H4 (cell line): ENCODE measurements at regions not wholly inside any gene's neighbourhood (a gene's known extent, or its start where the extent isn't known, plus 50 kb on each side); places are given as distances from the start of the nearest gene placed in this dataset.

Experiments
- DNase-seq: peaks from one replicate; pipeline ENCODE4 v3.0.0-alpha.2; 2015; ENCODE audit warnings: low spot score

GRCh38 chr11:91866642-91867041 lies 358.0 kb upstream of the FAT3 start:
- DNase-seq = no peak

- DNase-seq = peak; percentile 41
These were observed 364.0 kb upstream of the FAT3 start for GRCh38 chr11:91860661-91861060.

GRCh38 chr11:91859666-91860065 lies 365.0 kb upstream of the FAT3 start:
- DNase-seq = no peak

GRCh38 chr11:91857179-91857578 lies 367.4 kb upstream of the FAT3 start:
- DNase-seq = no peak

GRCh38 chr11:91854780-91855179 lies 369.8 kb upstream of the FAT3 start:
- no peak for DNase-seq

GRCh38 chr11:91854171-91854570 lies 370.4 kb upstream of the FAT3 start:
- no peak for DNase-seq

- no peak for DNase-seq
These were observed 372.7 kb upstream of the FAT3 start for GRCh38 chr11:91851908-91852307.

DNA sequence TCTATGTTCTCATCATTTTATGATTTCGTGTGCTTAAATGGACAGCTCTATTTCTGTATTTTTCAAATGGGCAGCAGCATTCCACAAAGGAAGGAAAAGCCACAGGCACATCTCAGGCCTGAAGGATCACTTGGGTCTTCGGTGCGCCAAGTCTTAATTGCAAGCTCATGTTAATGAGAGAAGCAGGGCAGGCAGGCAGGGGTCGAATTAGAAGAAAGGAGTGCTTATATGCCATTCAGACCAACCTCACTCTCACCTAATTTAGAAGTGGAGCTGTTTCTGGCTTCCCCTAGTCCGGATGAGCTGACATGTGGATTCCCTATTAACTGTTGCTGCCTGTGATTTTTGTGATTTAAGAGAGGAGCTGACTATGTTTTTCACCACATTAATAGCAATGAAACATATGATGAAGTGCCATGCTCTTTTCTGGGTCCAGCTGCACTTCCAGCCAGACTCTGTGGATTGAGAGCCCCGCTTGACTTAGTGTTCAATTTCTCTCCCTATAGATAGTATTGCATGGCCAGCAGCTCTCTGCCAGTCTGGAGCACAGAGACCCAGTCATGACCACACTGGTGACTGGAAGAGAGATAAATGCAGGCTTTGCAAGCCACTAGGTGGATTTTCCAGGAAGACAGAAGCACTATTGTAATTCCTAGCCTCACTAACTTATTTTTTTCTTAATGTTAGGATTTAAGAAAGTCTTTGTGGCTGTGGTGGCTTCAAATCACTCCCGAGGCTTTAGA lies 373.9 kb upstream of the FAT3 start:
- DNase-seq = no peak

DNA sequence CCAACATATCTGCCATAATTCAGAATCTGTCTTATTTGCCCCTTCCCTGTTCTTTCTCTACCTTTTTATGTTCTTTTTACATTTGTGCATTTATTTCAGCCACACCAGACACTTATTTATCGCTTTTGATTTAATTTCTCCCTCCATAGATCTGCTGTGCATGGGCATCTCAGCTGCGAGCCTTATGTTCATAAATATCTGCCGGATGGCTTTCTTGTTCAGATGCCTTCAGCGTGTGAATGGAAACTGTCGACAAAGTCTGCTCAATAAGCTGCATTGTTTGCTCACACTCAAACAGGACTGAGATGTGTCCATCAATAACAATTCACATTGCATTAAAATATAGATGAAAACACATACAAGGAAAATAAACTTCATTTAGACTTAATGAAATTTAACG lies 374.6 kb upstream of the FAT3 start:
- no peak for DNase-seq

DNA sequence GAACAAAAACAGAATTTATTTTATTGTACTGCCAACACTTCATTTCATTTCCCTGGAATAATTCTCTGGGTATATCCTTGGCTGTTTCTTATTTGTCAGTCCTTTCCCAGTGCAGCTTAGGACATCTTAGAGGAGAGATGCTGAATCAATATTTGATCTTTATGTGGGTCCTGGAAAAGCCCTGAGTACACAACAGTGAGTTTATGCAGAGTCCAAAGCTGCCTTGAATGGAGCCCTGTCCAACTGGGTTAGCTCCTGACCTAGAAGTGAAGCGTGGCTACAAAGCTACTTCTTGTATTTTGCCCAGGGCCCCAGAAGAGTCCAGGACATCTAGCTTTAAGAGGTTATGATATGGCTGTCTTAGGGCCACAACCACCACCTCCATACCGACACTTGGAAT lies 378.0 kb upstream of the FAT3 start:
- no peak for DNase-seq

- no peak for DNase-seq
These were observed 378.6 kb upstream of the FAT3 start for GRCh38 chr11:91846002-91846401.

DNA sequence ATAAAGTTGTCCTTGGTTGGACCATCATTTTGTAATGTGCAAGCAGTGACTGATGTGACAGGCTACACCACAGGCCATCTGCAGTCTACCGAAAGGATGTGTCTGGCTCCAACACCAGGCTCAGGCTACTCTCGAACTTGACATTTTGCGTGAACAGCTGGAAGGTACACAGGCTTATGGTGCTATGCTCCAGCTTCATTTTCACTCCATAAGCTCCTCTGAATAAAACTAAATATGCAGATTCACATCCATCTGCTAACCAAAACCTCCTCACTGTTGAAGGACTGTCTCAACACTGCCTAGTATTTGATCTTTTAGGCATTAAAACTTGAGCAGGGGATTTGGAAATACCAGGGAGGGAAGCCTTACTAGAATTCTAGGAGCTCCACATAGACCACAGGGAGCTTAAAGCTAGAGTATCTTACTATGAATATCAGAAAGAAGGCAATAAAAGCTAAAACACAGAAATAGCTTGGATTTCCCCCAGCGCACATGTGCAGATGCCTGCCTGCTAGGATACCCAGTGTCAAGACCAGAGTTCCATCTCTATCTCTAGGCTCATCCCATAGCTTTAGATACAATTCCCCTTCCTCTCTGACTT lies 383.9 kb upstream of the FAT3 start:
- no peak for DNase-seq

GRCh38 chr11:91837411-91838330 lies 386.9 kb upstream of the FAT3 start:
- no peak for DNase-seq

DNA sequence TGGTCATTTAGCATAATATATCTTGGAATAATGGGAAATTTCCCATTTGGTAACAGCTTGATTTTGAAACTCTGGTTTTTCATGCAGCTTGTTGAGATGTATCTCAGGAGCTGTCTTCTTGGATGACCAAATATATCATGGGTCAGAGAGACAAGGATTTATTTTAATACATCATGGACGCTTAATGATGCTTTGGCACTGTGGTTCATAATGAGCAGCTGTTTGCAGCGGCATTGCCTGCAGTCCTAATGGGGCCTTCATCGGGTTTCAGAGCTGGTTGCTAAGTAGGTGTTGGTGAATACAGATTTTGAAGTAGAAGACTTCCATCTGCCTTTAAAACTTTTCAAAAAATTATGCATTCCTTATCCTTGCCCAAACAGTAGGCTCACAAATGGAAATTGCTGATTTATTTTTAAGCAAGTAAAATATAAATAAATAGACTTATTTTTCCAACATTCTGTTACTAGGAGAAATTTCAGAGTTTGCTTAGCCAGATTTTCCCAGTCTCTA lies 389.5 kb upstream of the FAT3 start:
- no peak for DNase-seq

DNA sequence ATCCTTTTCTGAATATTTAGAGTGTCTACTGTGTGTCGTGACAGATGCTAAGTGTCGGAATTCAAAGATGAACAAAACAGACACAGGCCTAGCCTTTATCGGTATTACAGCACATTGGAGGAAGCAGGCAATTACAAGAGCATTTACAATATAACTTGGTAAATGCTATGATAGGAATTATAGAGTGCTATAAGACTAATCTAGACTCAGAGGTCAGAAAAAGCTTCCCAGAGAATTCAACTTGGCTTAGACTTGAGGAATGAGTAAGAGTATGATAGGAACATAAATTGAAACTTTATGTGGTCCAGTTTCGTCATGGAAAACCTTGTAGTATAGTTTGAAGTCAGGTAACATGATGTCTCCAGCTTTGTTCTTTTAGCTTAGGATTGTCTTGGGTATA lies 395.7 kb upstream of the FAT3 start:
- no peak for DNase-seq

DNA sequence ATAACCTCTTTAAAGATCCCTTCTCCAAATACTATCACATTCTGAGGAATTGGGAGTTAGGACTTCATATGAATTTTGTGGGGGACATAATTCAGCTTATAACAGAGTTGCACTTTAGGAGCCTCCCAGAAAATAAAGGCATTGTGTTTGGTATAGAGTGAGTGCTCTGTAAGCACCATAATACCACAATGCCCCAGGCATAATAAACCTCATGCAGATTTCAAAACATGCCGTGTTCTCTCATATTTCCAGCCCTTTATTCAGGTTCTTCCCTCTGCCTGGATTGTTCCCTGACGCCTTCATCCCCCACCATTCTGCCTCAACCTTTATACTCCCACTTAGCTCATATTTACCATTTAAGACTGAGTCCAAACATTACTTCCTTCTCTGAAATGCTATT lies 398.8 kb upstream of the FAT3 start:
- DNase-seq = no peak

GRCh38 chr11:91823252-91823830 lies 401.3 kb upstream of the FAT3 start:
- no peak for DNase-seq

DNA sequence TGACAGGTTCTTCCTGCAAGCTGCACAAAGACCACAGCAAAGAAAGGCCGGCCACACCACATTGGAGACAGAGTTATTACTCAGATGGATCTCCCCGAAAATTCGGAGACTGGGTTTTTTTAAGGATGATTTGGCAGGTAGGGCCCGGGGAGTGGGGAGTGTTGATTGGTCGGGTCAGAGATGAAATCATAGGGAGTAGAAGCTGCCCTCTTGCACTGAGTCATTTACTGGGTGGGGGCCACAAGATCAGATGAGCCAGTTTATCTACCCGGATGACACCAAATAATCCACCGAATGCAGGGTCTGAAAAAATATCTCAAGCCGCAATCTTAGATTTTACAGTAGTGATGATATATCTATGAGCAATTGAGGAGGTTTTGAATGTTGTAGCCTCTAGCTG lies 401.8 kb upstream of the FAT3 start:
- DNase-seq = no peak

- DNase-seq = no peak
These were observed 403.9 kb upstream of the FAT3 start for GRCh38 chr11:91820709-91821108.

GRCh38 chr11:91819777-91820176 lies 404.8 kb upstream of the FAT3 start:
- no peak for DNase-seq

DNA sequence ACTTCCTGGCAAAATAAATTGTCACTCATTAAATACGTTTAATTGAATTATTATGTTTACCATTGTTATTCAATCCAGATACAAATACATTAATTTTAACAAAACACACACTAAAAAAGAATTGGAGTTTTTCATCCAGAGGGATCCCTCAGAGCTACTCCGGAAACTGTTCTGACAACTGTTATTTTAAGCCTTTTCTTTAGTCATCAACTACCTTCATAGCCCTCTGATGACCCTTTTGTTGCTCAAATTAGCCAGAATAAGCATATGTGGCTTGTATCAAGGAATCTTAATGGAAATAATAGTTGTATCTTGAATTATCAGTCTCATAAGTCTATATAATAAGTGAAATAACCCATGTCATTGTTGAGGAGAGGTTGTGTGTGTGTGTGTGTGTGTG lies 405.4 kb upstream of the FAT3 start:
- DNase-seq = no peak

- no peak for DNase-seq
These were observed 406.6 kb upstream of the FAT3 start for GRCh38 chr11:91817996-91818395.
